Skeletal muscle satellite cell (primary cell): ENCODE measurements at regions not wholly inside any gene's neighbourhood (a gene's known extent, or its start where the extent isn't known, plus 50 kb on each side); places are given as distances from the start of the nearest gene placed in this dataset.

Experiments
- H3K27me3 ChIP-seq: 2 replicates; pipeline ENCODE4 v1.7.0; 2013; ENCODE audit warnings: low read length; ENCODE audit not compliant: control insufficient read depth, insufficient read depth
- H3K36me3 ChIP-seq: 2 replicates; pipeline ENCODE4 v1.7.0; 2013; ENCODE audit warnings: mild to moderate bottlenecking, control low read depth, low read length; ENCODE audit not compliant: insufficient read depth
- H3K4me1 ChIP-seq: 2 replicates; pipeline ENCODE4 v1.7.0; 2013; ENCODE audit warnings: low read length; ENCODE audit not compliant: control insufficient read depth, insufficient read depth
- H3K4me2 ChIP-seq: 2 replicates; pipeline ENCODE4 v1.7.0; 2013; ENCODE audit warnings: mild to moderate bottlenecking, low read length
- H3K4me3 ChIP-seq: 2 replicates; pipeline ENCODE4 v1.7.0; 2013; ENCODE audit warnings: low read length
- H3K9ac ChIP-seq: 2 replicates; pipeline ENCODE4 v1.7.0; 2013; ENCODE audit warnings: mild to moderate bottlenecking, low read depth, low read length, moderate library complexity
- H3K9me3 ChIP-seq: replicated peaks from 2 replicates; pipeline ENCODE4 v1.7.0; 2013; ENCODE audit warnings: mild to moderate bottlenecking, control low read depth, low read length

DNA sequence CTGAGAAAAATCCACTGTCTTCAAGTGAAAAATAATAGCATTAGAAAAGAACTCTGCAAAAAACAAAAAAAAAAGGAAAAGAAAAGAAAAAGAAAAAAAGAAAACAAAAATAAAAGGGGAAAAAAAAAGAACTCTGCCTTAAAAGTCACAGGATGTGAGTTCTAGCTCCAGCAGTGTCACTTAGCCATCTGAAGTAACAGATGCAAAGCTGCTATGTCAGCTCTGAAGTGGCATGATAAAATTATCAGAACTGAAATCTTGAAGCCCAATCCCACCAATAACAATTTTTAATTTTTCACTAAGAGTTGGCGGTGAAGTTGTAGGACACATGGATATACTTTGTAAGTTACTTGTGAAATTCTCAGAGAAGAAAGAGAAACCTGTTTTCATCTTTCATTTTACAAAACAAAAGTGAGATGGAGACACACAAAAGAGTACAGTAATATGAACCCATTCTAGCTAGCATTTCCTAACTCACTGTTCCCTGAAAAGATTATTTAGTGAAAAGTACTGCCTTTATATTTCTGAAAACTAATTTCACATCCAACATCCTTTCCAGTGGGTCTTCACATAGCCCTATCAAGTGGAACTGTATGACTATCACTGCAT lies 103.5 kb downstream of the ELAPOR2 start:
- H3K27me3 ChIP-seq = no peaks in the 10 kb centered on the region
- no peaks in the 10 kb centered on the region for H3K9me3 ChIP-seq
- no peaks in the 10 kb centered on the region for H3K4me1 ChIP-seq
- no peak overlapping the region for H3K4me2 ChIP-seq
- no peak overlapping the region for H3K9ac ChIP-seq
- no peak overlapping the region for H3K4me3 ChIP-seq
- H3K36me3 ChIP-seq = no peaks in the 10 kb centered on the region

DNA sequence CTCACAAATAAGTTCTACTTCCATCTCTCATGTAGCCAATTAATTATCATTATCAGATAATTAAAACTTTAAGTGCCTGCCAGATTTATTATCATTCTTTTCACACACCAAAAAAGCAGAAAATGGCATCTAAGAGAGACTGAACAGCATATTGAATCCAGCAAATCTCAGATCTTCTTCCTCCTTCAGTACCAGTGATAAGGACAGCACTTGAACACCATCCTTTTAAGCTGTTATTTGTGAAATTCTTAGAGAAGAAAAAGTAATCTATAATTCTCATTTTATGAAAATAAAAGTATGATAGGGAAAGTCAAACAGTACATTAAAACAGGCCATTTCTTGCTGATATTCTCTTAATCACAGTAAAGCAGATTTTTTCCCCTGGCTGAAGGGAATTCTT lies 104.5 kb downstream of the ELAPOR2 start:
- no peak overlapping the region for H3K4me2 ChIP-seq

DNA sequence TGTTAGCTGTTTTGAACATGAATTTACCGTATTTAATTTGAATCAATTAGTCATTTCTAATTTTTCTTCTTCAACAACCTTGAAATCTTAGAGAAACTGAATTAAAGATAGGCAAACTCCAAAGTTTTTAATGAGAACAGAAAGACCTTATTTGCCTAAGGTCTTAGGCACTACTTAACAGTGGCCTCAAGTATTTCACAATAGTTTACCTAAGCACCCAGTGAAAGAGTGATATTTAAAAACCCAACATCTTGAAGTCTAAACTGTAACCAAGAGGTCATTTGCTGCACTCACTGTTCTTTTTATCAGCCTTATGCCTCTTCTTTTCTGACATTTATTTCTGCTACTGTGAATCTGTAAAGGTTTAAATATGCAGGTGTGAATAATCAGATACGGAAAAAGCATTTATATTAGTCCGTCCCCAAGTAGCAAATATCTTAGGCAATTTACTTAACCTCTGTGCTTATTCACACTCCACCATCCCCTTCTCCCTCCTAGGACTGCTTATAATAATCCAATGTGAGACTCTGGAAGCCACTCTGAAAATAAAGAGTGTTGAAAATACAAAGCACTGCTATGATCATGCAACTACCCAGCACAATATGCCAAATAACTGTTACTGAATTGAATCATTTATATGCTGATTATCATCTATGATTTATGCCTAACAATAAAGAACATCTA lies 105.7 kb downstream of the ELAPOR2 start:
- no peaks in the 10 kb centered on the region for H3K9me3 ChIP-seq
- H3K4me1 ChIP-seq = no peaks in the 10 kb centered on the region
- no peak overlapping the region for H3K4me2 ChIP-seq
- no peak overlapping the region for H3K4me3 ChIP-seq
- H3K36me3 ChIP-seq = no peaks in the 10 kb centered on the region
- H3K27me3 ChIP-seq = no peaks in the 10 kb centered on the region
- H3K9ac ChIP-seq = no peak overlapping the region

More for the DNA sequence above, 104.5 kb downstream of the ELAPOR2 start:
- Histone ChIP-seq H3K27me3 (no peaks in the 10 kb centered on the region), H3K9me3 (no peaks in the 10 kb centered on the region), H3K9ac (no peak overlapping the region), H3K4me3 (no peak overlapping the region), H3K36me3 (no peaks in the 10 kb centered on the region), H3K4me1 (no peaks in the 10 kb centered on the region)

DNA sequence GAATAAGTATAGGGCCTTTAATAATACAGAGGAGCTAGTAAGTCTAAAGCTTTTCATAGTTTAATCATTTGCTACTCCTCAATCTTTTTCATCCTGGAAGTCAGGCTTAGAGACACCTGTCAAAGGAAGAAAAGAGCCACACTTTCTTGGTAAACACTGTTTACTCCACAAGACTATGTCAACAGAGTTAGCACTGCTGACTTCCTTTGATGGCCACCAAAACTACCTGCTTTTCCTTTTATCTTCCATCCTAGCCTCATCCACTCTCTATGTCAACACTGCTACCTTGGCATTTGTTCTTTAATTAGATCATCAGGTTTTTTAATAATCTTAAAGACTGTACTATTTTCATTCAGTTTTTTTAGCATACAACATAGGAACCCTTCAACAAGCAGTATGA lies 106.2 kb downstream of the ELAPOR2 start:
- H3K4me3 ChIP-seq = no peak overlapping the region
- H3K9ac ChIP-seq = no peak overlapping the region
- no peaks in the 10 kb centered on the region for H3K36me3 ChIP-seq
- H3K27me3 ChIP-seq = no peaks in the 10 kb centered on the region
- H3K4me1 ChIP-seq = no peaks in the 10 kb centered on the region
- H3K9me3 ChIP-seq = no peaks in the 10 kb centered on the region
- H3K4me2 ChIP-seq = no peak overlapping the region

DNA sequence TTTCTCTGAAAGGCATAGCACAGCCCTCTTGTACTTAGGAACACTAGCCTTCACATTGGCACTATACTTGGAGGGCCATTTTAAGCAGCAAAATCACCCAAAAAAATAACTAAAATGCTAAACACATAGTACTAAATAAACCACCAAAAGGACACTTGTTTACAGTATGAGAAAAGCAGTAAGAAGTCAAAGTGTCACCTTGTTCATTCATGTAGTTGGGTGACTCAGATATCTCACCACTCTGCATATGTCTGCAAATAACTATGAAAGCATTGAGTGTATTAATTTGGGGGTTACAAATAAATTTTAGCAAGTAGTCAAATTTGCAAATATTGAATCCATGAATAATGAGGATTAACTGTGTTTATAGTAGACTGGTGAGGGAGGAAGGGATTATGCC lies 107.6 kb downstream of the ELAPOR2 start:
- Histone ChIP-seq H3K9me3 (no peaks in the 10 kb centered on the region), H3K36me3 (no peaks in the 10 kb centered on the region), H3K27me3 (no peaks in the 10 kb centered on the region), H3K4me2 (no peak overlapping the region), H3K9ac (no peak overlapping the region), H3K4me3 (no peak overlapping the region), H3K4me1 (no peaks in the 10 kb centered on the region)

DNA sequence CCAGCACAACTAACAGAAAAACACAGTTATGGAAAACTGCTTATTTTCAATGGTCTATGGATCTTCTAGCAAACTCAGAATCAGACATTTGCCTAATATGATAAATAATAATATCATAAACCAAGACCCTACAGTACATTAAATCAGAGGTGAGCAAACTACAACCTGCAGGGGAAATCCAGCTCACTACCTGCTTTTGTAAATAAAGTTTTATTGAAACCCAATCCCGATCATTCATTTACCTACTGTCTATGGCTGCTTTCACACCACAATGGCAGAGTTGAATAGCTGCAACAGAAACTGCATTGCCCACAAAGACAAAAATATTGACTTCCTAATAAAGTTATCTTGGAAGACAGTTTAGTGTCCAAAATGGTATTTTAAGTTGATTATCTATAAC lies 108.5 kb downstream of the ELAPOR2 start:
- Histone ChIP-seq H3K9ac (no peak overlapping the region), H3K9me3 (no peaks in the 10 kb centered on the region), H3K4me3 (no peak overlapping the region), H3K4me2 (no peak overlapping the region), H3K4me1 (no peaks in the 10 kb centered on the region), H3K27me3 (no peaks in the 10 kb centered on the region), H3K36me3 (no peaks in the 10 kb centered on the region)

- H3K9me3 ChIP-seq = no peaks in the 10 kb centered on the region
- no peaks in the 10 kb centered on the region for H3K36me3 ChIP-seq
- H3K4me3 ChIP-seq = no peak overlapping the region
- no peaks in the 10 kb centered on the region for H3K27me3 ChIP-seq
- H3K4me2 ChIP-seq = no peak overlapping the region
- H3K4me1 ChIP-seq = no peaks in the 10 kb centered on the region
- H3K9ac ChIP-seq = no peak overlapping the region
These were observed 109.1 kb downstream of the ELAPOR2 start for GRCh38 chr7:86950360-86950759.

DNA sequence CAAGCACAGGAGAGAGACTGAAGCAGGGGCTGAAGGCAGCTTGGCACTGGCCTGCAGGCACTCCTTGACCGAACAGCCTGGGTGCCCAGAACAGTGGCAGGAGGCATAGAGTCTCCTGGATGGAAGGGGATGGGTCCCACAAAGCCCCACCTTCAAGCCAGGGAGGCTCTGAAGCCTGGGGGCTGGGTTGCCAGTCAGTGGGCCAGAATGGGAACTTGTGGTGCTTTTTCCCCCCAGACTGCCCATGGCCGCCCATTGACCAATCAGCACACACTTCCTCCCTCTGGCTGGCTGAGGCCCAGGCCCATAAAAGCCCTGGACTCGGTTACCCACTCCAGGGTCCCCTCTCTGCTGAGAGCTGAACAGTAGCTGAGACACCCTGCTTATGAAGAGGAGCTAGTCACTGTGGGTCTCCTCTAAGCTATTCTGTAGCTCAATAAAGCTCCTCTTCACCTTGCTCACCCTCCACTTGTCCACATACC lies 109.6 kb downstream of the ELAPOR2 start:
- H3K36me3 ChIP-seq = no peaks in the 10 kb centered on the region
- H3K4me1 ChIP-seq = no peaks in the 10 kb centered on the region
- no peak overlapping the region for H3K4me3 ChIP-seq
- H3K4me2 ChIP-seq = no peak overlapping the region
- no peaks in the 10 kb centered on the region for H3K9me3 ChIP-seq
- no peaks in the 10 kb centered on the region for H3K27me3 ChIP-seq
- H3K9ac ChIP-seq = no peak overlapping the region

GRCh38 chr7:86949052-86949778 lies 110.2 kb downstream of the ELAPOR2 start:
- Histone ChIP-seq H3K4me3 (no peak overlapping the region), H3K9me3 (no peaks in the 10 kb centered on the region), H3K27me3 (no peaks in the 10 kb centered on the region), H3K4me1 (no peaks in the 10 kb centered on the region), H3K9ac (no peak overlapping the region), H3K36me3 (no peaks in the 10 kb centered on the region), H3K4me2 (no peak overlapping the region)

- Histone ChIP-seq H3K9me3 (no peaks in the 10 kb centered on the region), H3K36me3 (no peaks in the 10 kb centered on the region), H3K27me3 (no peaks in the 10 kb centered on the region), H3K4me1 (no peaks in the 10 kb centered on the region), H3K9ac (no peak overlapping the region), H3K4me3 (no peak overlapping the region), H3K4me2 (no peak overlapping the region)
These were observed 111.5 kb downstream of the ELAPOR2 start for GRCh38 chr7:86947929-86948328.

DNA sequence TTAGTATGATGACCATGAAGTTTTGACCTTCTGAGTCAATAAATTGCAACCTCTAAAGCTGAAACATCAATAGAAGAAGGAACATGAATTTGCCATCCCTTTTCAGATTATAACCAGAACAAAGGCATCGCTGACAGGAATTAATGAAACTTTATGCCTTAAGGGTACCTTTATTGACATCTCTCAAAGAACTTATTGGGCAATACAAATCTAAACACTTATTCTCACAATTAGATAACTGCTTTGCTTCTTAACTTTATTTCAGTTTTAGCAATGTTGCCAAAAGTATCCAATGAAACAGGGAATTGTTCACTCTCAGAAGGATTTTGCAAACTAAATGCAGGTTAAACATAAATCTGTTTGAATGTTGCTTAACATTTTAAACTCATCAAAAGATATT lies 116.0 kb downstream of the ELAPOR2 start:
- no peaks in the 10 kb centered on the region for H3K27me3 ChIP-seq
- H3K4me1 ChIP-seq = no peaks in the 10 kb centered on the region
- H3K9ac ChIP-seq = no peak overlapping the region
- H3K4me3 ChIP-seq = no peak overlapping the region
- H3K9me3 ChIP-seq = no peaks in the 10 kb centered on the region
- H3K4me2 ChIP-seq = no peak overlapping the region
- H3K36me3 ChIP-seq = no peaks in the 10 kb centered on the region
